WTC11 (cell line): ENCODE measurements at regions not wholly inside any gene's neighbourhood (a gene's known extent, or its start where the extent isn't known, plus 50 kb on each side); places are given as distances from the start of the nearest gene placed in this dataset.

Source experiments
- ATAC-seq: fragments of 200-7000 bp; cut with Tn5 transposase; 2 replicates; pipeline ENCODE4 v1.10.0; 2021; ENCODE audit warnings: mild to moderate bottlenecking, moderate library complexity
- CTCF ChIA-PET: fragments of 300-600 bp; sonication (Branson Sonifier 250); formaldehyde crosslinking; loops from one replicate; lab custom pipeline; 2021; ENCODE audit warnings: antibody characterized with exemption; lab: Charles Lee
- POLR2A ChIA-PET: fragments of 350-600 bp; sonication (Branson Sonifier 250); formaldehyde crosslinking; loops from one replicate; lab custom pipeline; 2021; ENCODE audit warnings: antibody characterized with exemption; lab: Charles Lee
- DNase-seq: peaks from one replicate; pipeline ENCODE4 v3.0.0; 2021; ENCODE audit warnings: low spot score
- H3K27ac Mint-ChIP-seq: 2 replicates; pipeline ENCODE4 v1.8.0; 2021; ENCODE audit warnings: mixed read lengths
- H3K27me3 Mint-ChIP-seq: 2 replicates; pipeline ENCODE4 v1.8.0; 2021; ENCODE audit warnings: low read depth, mild to moderate bottlenecking, moderate library complexity, mixed read lengths
- H3K36me3 Mint-ChIP-seq: 2 replicates; pipeline ENCODE4 v1.8.0; 2021; ENCODE audit warnings: mixed read lengths
- H3K4me1 Mint-ChIP-seq: 2 replicates; pipeline ENCODE4 v1.8.0; 2022; ENCODE audit warnings: mixed read lengths
- H3K4me3 Mint-ChIP-seq: 2 replicates; pipeline ENCODE4 v1.8.0; 2021; ENCODE audit warnings: mild to moderate bottlenecking, moderate library complexity, mixed read lengths
- H3K9me3 Mint-ChIP-seq: 2 replicates; pipeline ENCODE4 v1.8.0; 2021; ENCODE audit warnings: mixed read lengths
- CTCF ChIP-seq: fragments of 200-600 bp; IDR thresholded peaks from 2 replicates; pipeline ENCODE4 v1.8.0; 2022; ENCODE audit warnings: antibody characterized with exemption
- ELF4 ChIP-seq: sonication (generic); formaldehyde crosslinking; IDR thresholded peaks from 2 replicates; pipeline ENCODE4 v1.8.1; 2022; ENCODE audit warnings: low read depth, mild to moderate bottlenecking, moderate library complexity, missing genetic modification reagents
- EMX1 ChIP-seq: fragments of 250-450 bp; sonication (Bioruptor Pico); IDR thresholded peaks from 2 replicates; pipeline ENCODE4 v1.8.0; 2021; ENCODE audit warnings: mild to moderate bottlenecking
- ESRRA ChIP-seq: sonication (generic); formaldehyde crosslinking; IDR thresholded peaks from 2 replicates; pipeline ENCODE4 v1.8.1; 2022; ENCODE audit warnings: mild to moderate bottlenecking, missing genetic modification reagents, borderline replicate concordance
- GTF2I ChIP-seq: fragments of 250-450 bp; sonication (Bioruptor Pico); conservative IDR thresholded peaks from 2 replicates; pipeline ENCODE4 v1.4.0; 2021; ENCODE audit warnings: mild to moderate bottlenecking
- MLX ChIP-seq: sonication (generic); formaldehyde crosslinking; IDR thresholded peaks from 2 replicates; pipeline ENCODE4 v1.8.1; 2023; ENCODE audit warnings: mild to moderate bottlenecking, missing genetic modification reagents, moderate library complexity
- NFATC4 ChIP-seq: fragments of 250-450 bp; sonication (Bioruptor Pico); IDR thresholded peaks from 2 replicates; pipeline ENCODE4 v1.9.0; 2021; ENCODE audit warnings: mild to moderate bottlenecking
- OVOL2 ChIP-seq: fragments of 250-450 bp; sonication (Bioruptor Pico); IDR thresholded peaks from 2 replicates; pipeline ENCODE4 v1.9.0; 2021; ENCODE audit warnings: mild to moderate bottlenecking, borderline replicate concordance
- SMAD4 ChIP-seq: sonication (generic); formaldehyde crosslinking; IDR thresholded peaks from 2 replicates; pipeline ENCODE4 v1.8.0; 2022; ENCODE audit warnings: mild to moderate bottlenecking, missing genetic modification reagents
- TEAD4 ChIP-seq: sonication (generic); formaldehyde crosslinking; IDR thresholded peaks from 2 replicates; pipeline ENCODE4 v1.8.0; 2022; ENCODE audit warnings: mild to moderate bottlenecking, missing genetic modification reagents
- TP53 ChIP-seq: sonication (generic); formaldehyde crosslinking; IDR thresholded peaks from 2 replicates; pipeline ENCODE4 v1.8.1; 2023; ENCODE audit warnings: mild to moderate bottlenecking, missing genetic modification reagents
- USF2 ChIP-seq: sonication (generic); formaldehyde crosslinking; IDR thresholded peaks from 2 replicates; pipeline ENCODE4 v1.8.1; 2023; ENCODE audit warnings: mild to moderate bottlenecking, missing genetic modification reagents, moderate library complexity
- ZNF232 ChIP-seq: sonication (generic); formaldehyde crosslinking; IDR thresholded peaks from 2 replicates; pipeline ENCODE4 v1.8.0; 2022; ENCODE audit warnings: mild to moderate bottlenecking, missing genetic modification reagents
- ZNF512 ChIP-seq: sonication (generic); formaldehyde crosslinking; IDR thresholded peaks from 2 replicates; pipeline ENCODE4 v1.8.1; 2022; ENCODE audit warnings: missing genetic modification reagents, borderline replicate concordance
- ZNF671 ChIP-seq: fragments of 250-450 bp; sonication (Bioruptor Pico); IDR thresholded peaks from 2 replicates; pipeline ENCODE4 v1.8.0; 2021; ENCODE audit warnings: mild to moderate bottlenecking
- TF ChIP-seq, protein P1 (sequence below): sonication (generic); formaldehyde crosslinking; IDR thresholded peaks from 2 replicates; pipeline ENCODE4 v1.8.0; 2023; ENCODE audit warnings: missing genetic modification reagents, mild to moderate bottlenecking, borderline replicate concordance
- TF ChIP-seq, protein P2 (sequence below): fragments of 250-450 bp; sonication (Bioruptor Pico); IDR thresholded peaks from 2 replicates; pipeline ENCODE4 v1.9.0; 2021; ENCODE audit warnings: mild to moderate bottlenecking

DNA sequence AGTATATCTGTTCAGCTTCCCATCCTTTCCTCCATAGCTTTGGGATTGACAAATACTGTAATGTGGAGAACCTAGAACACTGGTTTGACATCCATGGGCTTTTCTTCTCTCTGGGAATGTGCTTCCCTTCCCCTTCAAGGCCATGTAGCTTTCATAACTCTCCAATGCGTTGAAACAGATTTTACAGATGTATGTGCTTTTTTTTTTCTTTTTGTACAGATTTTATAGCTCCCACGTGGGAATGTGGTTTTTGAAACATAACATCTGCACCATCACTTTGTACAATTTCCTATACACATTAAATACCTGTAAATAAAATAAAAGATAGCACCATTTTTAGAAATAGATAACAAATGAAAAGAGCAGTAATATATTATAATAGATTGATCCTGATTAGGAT lies 138.5 kb upstream of the TMPRSS15 start (continued):
- TF ChIP-seq, protein P1, sequence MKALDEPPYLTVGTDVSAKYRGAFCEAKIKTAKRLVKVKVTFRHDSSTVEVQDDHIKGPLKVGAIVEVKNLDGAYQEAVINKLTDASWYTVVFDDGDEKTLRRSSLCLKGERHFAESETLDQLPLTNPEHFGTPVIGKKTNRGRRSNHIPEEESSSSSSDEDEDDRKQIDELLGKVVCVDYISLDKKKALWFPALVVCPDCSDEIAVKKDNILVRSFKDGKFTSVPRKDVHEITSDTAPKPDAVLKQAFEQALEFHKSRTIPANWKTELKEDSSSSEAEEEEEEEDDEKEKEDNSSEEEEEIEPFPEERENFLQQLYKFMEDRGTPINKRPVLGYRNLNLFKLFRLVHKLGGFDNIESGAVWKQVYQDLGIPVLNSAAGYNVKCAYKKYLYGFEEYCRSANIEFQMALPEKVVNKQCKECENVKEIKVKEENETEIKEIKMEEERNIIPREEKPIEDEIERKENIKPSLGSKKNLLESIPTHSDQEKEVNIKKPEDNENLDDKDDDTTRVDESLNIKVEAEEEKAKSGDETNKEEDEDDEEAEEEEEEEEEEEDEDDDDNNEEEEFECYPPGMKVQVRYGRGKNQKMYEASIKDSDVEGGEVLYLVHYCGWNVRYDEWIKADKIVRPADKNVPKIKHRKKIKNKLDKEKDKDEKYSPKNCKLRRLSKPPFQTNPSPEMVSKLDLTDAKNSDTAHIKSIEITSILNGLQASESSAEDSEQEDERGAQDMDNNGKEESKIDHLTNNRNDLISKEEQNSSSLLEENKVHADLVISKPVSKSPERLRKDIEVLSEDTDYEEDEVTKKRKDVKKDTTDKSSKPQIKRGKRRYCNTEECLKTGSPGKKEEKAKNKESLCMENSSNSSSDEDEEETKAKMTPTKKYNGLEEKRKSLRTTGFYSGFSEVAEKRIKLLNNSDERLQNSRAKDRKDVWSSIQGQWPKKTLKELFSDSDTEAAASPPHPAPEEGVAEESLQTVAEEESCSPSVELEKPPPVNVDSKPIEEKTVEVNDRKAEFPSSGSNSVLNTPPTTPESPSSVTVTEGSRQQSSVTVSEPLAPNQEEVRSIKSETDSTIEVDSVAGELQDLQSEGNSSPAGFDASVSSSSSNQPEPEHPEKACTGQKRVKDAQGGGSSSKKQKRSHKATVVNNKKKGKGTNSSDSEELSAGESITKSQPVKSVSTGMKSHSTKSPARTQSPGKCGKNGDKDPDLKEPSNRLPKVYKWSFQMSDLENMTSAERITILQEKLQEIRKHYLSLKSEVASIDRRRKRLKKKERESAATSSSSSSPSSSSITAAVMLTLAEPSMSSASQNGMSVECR: no peak
- TF ChIP-seq ZNF512 (no peak), TP53 (no peak), ELF4 (CRISPR knock-in tag) (no peak), TEAD4 (CRISPR knock-in tag) (no peak)

DNA sequence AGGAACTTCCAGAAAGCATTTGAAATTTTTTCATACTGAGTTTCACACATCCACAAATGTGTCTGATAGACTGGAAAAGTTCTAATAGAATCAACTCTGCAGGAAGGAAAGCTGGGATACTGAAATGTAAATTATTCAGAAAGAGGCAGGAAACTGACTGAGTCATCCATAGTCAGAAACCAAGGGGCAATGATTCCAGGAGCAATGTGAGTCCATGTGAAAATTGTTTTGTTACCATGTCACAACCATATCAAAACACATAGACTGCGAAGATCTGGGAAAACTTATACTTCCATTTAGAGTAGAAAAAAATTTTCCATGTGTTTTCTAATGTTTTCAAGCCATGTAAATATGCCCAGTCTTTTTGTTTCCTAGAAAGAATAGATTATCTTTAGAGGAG lies 142.3 kb upstream of the TMPRSS15 start:
- no peaks in the 10 kb centered on the region for H3K9me3 Mint-ChIP-seq

DNA sequence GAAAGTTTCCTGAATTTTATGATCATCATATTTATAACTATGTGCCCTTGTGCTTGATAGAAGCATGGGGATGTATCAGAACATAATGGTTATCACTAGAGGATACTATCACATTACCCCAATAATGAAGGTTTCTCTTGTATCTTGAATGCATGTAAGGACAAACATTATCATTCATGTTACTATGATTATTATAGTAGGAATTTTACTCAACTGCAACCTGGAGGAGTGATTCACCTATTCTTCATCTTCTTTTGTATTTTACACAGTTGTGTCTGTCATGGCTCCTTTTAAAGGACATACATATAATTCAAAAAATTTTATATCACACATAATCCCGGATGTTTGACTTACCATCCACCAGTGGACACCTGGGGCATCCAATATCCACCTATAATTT lies 143.8 kb upstream of the TMPRSS15 start:
- CTCF ChIA-PET: no interaction called here

More for the DNA sequence above, 142.3 kb upstream of the TMPRSS15 start:
- no peaks in the 10 kb centered on the region for H3K27me3 Mint-ChIP-seq
- no peak for DNase-seq
- no peak overlapping the region for H3K4me3 Mint-ChIP-seq
- no peak for TF ChIP-seq ZNF232 (CRISPR knock-in tag)
- no peak for TF ChIP-seq OVOL2 (CRISPR knock-in tag)
- H3K36me3 Mint-ChIP-seq: no peaks in the 10 kb centered on the region
- H3K27ac Mint-ChIP-seq: no peak overlapping the region
- POLR2A ChIA-PET: no interaction called here
- CTCF ChIA-PET: no interaction called here
- H3K4me1 Mint-ChIP-seq: peaks cover 4% of the 10 kb centered on the region
- ATAC-seq: no peak

GRCh38 chr21:18548249-18548648 lies 144.7 kb upstream of the TMPRSS15 start:
- H3K27ac Mint-ChIP-seq: no peak overlapping the region
- CTCF ChIA-PET: no interaction called here
- H3K9me3 Mint-ChIP-seq: no peaks in the 10 kb centered on the region
- peaks cover 4% of the 10 kb centered on the region for H3K4me1 Mint-ChIP-seq
- DNase-seq (no peak), ATAC-seq (no peak)
- POLR2A ChIA-PET: no interaction called here
- no peaks in the 10 kb centered on the region for H3K27me3 Mint-ChIP-seq
- no peaks in the 10 kb centered on the region for H3K36me3 Mint-ChIP-seq
- TF ChIP-seq CTCF (no peak), MLX (CRISPR knock-in tag) (no peak), EMX1 (CRISPR knock-in tag) (no peak), USF2 (CRISPR knock-in tag) (no peak), GTF2I (no peak), NFATC4 (CRISPR knock-in tag) (no peak)
- TF ChIP-seq, protein P2, sequence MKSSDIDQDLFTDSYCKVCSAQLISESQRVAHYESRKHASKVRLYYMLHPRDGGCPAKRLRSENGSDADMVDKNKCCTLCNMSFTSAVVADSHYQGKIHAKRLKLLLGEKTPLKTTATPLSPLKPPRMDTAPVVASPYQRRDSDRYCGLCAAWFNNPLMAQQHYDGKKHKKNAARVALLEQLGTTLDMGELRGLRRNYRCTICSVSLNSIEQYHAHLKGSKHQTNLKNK (CRISPR knock-in tag): no peak
- no peak overlapping the region for H3K4me3 Mint-ChIP-seq

More for the DNA sequence above, 143.8 kb upstream of the TMPRSS15 start:
- ATAC-seq: no peak
- no peaks in the 10 kb centered on the region for H3K9me3 Mint-ChIP-seq
- DNase-seq: no peak
- TF ChIP-seq SMAD4 (no peak), CTCF (no peak), ZNF671 (no peak), ESRRA (no peak)
- TF ChIP-seq, all 79 proteins: peak for 0
- POLR2A ChIA-PET: no interaction called here
- Mint-ChIP-seq H3K27me3 (no peaks in the 10 kb centered on the region), H3K36me3 (no peaks in the 10 kb centered on the region), H3K4me3 (no peak overlapping the region), H3K4me1 (peaks cover 4% of the 10 kb centered on the region), H3K27ac (no peak overlapping the region)
